ENCODE measurements at regions not wholly inside any gene's neighbourhood (a gene's known extent, or its start where the extent isn't known, plus 50 kb on each side); places are given as distances from the start of the nearest gene placed in this dataset.
"Not testable (repeated sequence)": the region's sequence is repeated elsewhere in the genome, so short reads cannot be mapped to it uniquely, and the experiment has no call there.

- TF ChIP-seq CTCF, POLR2A (IDR thresholded peaks at IDR 0.05): not testable (repeated sequence)
Measured at GRCh38 chr1:149260284-149260683, 156.9 kb upstream of the NBPF9 start.

Data from lower leg skin (tissue), 3 donors.